Thymus (tissue), 11 donors: ENCODE measurements at regions not wholly inside any gene's neighbourhood (a gene's known extent, or its start where the extent isn't known, plus 50 kb on each side); places are given as distances from the start of the nearest gene placed in this dataset.

Experiments used
- DNase-seq, 9 donors: peaks; one replicate each; pipeline ENCODE4 v3.0.0-alpha.2; 2013; ENCODE audit warnings: low spot score in 9 of 9, low read depth in 6 of 9, missing footprints in 1 of 9
- H3K27ac ChIP-seq, 2 donors: one replicate each; pipeline ENCODE4 v1.5.1; 2013; ENCODE audit warnings: control low read depth in 1 of 2, low read depth in 1 of 2, low read length in 1 of 2, mild to moderate bottlenecking in 1 of 2, moderate library complexity in 1 of 2
- H3K27me3 ChIP-seq, 2 donors: one replicate each; pipeline ENCODE4 v1.5.1; 2013; ENCODE audit warnings: low read length in 1 of 2; ENCODE audit not compliant: control insufficient read depth in 2 of 2, insufficient read depth in 1 of 2
- H3K36me3 ChIP-seq, 2 donors: one replicate each; pipeline ENCODE4 v1.5.1; 2013; ENCODE audit warnings: low read length in 1 of 2, mild to moderate bottlenecking in 1 of 2, moderate library complexity in 1 of 2; ENCODE audit not compliant: control insufficient read depth in 2 of 2, insufficient read depth in 2 of 2
- H3K4me1 ChIP-seq, 2 donors: one replicate each; pipeline ENCODE4 v1.5.1; 2013; ENCODE audit warnings: low read length in 2 of 2; ENCODE audit not compliant: control insufficient read depth in 2 of 2, insufficient read depth in 2 of 2
- H3K4me3 ChIP-seq, 2 donors: one replicate each; pipeline ENCODE4 v1.5.1; 2013; ENCODE audit warnings: low read length in 2 of 2, control low read depth in 1 of 2, mild to moderate bottlenecking in 1 of 2
- H3K9me3 ChIP-seq, 2 donors: one replicate each; pipeline ENCODE4 v1.5.1; 2013; ENCODE audit warnings: low read length in 1 of 2, mild to moderate bottlenecking in 1 of 2; ENCODE audit not compliant: control insufficient read depth in 2 of 2, insufficient read depth in 1 of 2
- WGBS: extraction: QIAGEN DNeasy Blood & Tissue Kit; methylation state at CpG from one replicate; pipeline ENCODE4 v1.1.7; 2013; 5-methylcytosine and 5-hydroxymethylcytosine counted together
- donor health status: healthy.

DNA sequence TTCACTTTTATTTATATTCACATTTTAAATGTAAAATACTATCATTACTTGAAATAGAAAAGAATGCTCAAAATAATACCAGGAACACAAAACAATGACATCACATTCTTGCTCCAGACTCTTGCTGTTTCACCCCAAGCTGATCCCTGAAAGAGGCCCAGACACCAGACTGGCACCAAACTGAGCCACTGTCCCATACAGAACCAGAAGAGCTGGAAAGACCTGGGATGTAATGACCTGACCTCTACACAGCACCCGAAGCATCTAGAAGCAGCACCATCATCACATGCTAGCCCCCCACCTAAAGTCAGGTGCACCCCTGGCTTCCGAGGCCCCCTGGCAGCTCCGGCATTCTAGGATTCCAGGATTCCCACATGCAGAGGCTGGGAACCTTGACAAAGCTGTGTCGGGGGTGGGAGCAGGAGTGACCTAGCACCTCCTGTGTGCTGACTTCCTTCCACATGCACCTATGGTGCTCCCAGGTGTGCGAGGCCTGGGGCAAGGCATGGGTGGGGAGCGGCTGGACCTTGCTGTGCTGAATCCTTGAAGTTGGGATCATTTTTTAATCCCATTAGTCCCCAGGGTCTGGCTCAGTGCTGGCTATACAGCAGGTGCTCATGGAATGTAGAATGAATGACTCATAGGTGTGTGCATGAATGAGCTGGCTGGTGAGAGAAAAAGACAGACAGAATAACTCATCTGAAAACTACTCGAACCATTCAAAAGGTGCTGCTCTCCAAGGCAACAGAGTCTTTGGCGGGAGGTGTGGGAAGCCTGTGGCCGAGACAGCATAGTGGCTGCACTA lies 144.7 kb upstream of the IQSEC1 start:
- Histone ChIP-seq H3K27me3 (no peaks in the 10 kb centered on the region), H3K4me1 (no peaks in the 10 kb centered on the region), H3K4me3 (no peak overlapping the region), H3K36me3 (no peaks in the 10 kb centered on the region), H3K27ac (no peak overlapping the region), H3K9me3 (no peaks in the 10 kb centered on the region)
- WGBS = 97% methylated on average over 9 of the region's 9 CpGs
- no peak for DNase-seq

DNA sequence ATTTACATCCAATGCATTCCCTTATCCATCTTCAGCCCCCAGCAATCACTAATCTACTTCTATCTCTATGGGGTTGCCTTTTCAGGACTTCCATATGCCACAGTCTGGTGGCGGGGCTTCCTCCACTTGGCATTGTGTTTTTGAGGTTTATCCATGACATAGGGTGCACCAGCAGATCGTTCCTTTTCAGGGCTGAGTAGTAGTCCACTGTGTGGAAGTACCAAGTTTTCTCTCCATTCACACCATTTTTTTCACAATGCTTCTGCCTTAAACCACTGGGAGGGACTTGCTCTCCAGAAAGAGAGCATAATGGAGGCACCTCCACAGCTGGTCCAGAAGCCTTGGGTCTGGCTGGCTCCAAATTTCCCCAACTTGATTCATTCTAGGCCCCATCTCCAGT lies 144.0 kb upstream of the IQSEC1 start:
- Histone ChIP-seq H3K9me3 (no peaks in the 10 kb centered on the region), H3K4me3 (no peak overlapping the region), H3K36me3 (no peaks in the 10 kb centered on the region), H3K4me1 (no peaks in the 10 kb centered on the region), H3K27ac (no peak overlapping the region), H3K27me3 (no peaks in the 10 kb centered on the region)
- DNase-seq = no peak
- WGBS = 98% methylated on average over 2 of the region's 2 CpGs

DNA sequence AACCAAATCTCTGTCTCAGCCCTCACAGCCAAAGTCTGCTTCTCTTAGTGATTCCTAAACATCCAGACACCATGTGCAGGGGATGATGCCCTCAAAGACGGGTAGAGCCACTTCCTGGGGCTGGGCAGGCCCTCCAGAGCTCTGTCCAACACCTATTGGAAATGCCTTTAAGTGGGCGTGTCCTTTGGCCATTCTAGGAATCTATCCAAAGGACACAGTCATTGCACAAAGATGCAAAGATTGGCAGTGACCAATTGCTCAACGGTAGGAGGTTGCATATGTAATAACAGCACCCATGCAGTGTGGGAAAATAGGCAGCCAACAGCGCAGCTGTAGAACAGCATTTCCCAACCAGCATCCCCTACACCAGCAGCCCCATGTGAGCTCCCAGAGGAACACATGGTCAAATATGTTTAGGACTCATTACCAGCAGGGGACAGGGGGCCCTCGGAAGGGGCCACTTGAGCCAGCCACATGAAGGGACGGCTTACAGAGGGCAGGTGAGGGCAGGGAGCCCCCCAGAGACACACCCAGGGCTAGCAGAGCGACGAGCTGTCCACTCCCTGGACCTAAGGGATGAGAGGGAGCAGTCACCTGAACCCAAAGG lies 142.8 kb upstream of the IQSEC1 start:
- DNase-seq = no peak
- no peaks in the 10 kb centered on the region for H3K4me1 ChIP-seq
- WGBS = 91% methylated on average over 8 of the region's 8 CpGs

DNA sequence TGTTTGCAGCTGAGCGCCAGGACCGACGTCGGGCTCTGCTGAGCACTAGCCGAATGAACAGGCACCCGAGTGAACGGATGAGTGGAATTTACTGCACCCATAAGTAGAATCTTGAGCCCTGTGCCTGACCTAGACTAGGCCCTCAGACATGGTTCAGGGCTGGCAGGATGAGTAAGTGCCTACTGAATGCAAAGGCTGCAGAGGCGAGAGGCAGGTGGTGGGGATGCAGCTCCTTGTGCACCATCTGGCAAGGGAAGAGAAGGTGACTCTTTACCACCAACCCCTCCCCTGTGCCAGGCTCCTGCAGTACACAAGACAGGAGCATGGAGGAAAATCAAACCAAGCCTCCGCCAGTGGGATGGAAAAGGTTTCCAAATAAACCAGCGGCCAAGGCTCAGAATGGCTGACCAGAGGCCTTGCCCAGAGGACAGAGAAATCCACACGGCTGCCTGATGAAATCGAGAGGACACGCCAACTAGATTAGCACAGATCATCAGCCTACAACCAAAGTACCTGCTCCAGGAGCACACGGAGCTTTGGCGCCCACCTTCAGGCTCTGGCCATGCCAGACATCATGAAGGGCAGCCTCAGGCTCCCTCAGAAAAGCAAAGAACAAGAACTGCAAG lies 141.7 kb upstream of the IQSEC1 start:
- DNase-seq = no peak
- H3K4me3 ChIP-seq = no peak overlapping the region
- no peaks in the 10 kb centered on the region for H3K4me1 ChIP-seq
- no peak overlapping the region for H3K27ac ChIP-seq
- no peaks in the 10 kb centered on the region for H3K27me3 ChIP-seq
- H3K9me3 ChIP-seq = no peaks in the 10 kb centered on the region
- 97% methylated on average over 15 of the region's 15 CpGs for WGBS
- H3K36me3 ChIP-seq = no peaks in the 10 kb centered on the region

More for the DNA sequence above, 142.8 kb upstream of the IQSEC1 start:
- Histone ChIP-seq H3K36me3 (no peaks in the 10 kb centered on the region), H3K27ac (no peak overlapping the region), H3K9me3 (no peaks in the 10 kb centered on the region), H3K4me3 (no peak overlapping the region), H3K27me3 (no peaks in the 10 kb centered on the region)

DNA sequence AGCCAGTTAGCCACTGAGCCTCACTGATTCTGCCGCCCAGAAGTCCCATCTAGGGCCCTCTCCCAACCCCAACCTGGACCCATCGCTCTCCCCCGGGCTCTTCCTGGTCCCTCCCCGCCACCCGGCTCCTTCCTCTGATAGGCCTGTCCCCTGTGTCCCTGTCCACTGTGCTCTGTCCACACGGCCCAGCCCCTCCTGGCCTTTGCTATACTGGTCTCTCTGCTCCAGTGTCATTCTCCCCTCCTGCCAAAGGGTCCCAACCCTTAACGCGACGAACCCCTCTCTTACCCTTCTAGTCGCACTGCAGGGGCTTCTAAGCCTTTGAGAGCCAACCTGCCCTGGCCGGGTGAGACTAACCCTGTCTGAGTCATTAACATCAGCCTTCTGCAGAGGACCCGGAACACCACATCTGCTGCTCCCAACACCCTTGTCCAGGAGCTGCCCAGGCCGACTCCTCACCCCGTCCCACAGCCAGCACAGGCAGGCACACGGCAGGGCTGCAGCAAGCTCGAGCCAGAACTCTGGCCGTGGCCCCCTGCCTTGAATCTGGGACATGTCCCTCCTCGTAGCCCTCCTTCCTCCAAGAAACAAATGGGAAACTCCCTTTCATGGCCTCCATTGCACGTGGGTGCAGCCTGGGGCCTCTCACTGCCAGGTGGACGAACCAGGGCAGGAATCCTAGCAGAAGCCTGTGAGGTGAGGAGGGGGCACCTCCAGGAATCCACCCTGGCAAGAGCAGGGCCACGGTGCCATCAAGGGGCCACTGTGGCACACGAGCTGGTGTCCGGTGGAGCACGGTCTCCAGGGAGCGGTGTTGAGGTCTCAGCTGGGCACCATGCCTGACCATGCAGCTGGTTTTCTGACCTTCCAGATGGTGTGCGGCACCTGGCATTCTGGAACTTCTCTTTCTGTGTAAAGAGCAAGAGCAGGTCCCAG lies 140.9 kb upstream of the IQSEC1 start:
- Histone ChIP-seq H3K4me3 (no peak overlapping the region), H3K4me1 (no peaks in the 10 kb centered on the region), H3K9me3 (no peaks in the 10 kb centered on the region), H3K36me3 (no peaks in the 10 kb centered on the region), H3K27me3 (no peaks in the 10 kb centered on the region), H3K27ac (no peak overlapping the region)
- no peak for DNase-seq
- 97% methylated on average over 26 of the region's 26 CpGs for WGBS

DNA sequence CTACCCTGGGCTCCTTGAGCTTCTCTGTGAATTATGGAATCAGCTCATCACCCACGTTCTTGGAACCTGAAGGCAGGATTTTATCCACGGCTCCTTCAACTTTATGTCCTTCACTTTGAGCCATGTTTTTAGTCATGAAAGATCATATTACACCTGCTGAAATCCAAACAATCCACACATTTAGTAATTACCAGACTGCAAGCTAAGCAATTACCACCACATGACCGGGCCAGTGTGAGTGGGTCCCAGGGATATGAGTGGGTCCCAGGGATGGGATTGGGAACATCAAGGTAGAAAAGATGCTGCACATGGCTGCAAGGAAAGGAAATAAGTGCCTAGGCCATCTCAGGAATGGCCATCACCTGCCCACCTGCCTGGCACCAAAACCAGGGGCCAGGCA lies 140.3 kb upstream of the IQSEC1 start:
- Histone ChIP-seq H3K27ac (no peak overlapping the region), H3K4me1 (no peaks in the 10 kb centered on the region), H3K9me3 (no peaks in the 10 kb centered on the region), H3K4me3 (no peak overlapping the region), H3K27me3 (peaks cover 0 to 2% of the 10 kb centered on the region in 2 donors), H3K36me3 (no peaks in the 10 kb centered on the region)
- DNase-seq = no peak
- WGBS = 93% methylated on average over 3 of the region's 3 CpGs

DNA sequence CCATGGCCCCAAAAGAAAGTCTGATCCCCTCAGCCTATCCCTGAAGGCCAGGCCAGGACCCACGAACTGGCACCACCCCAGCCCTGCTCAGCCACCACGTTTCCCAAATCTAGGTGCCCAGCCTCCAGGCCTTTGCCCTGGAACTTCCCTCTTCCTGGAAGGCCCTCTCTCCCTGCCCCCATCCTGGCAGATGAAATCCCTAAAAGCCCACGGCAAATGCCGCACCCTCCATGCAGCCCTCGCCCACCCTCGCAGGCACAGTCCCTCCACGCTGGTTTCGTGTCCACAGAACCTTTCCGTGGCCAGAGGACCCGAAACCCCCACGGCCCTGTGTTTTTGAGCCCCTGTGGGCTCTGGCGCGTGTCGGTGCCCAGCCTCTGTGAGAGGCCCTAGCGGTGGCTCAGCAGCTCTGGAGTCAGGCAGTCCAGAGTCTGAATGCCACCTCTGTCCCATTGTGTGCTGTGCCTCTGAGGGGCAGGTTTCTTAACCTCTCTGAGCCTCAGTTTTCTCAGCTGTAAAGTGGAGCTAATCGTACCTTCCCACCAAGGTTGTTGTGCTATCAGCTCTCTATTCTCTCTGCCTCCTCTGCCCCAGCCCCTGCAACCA lies 138.5 kb upstream of the IQSEC1 start:
- H3K36me3 ChIP-seq = no peaks in the 10 kb centered on the region
- H3K9me3 ChIP-seq = no peaks in the 10 kb centered on the region
- WGBS = 93% methylated on average over 16 of the region's 16 CpGs

DNA sequence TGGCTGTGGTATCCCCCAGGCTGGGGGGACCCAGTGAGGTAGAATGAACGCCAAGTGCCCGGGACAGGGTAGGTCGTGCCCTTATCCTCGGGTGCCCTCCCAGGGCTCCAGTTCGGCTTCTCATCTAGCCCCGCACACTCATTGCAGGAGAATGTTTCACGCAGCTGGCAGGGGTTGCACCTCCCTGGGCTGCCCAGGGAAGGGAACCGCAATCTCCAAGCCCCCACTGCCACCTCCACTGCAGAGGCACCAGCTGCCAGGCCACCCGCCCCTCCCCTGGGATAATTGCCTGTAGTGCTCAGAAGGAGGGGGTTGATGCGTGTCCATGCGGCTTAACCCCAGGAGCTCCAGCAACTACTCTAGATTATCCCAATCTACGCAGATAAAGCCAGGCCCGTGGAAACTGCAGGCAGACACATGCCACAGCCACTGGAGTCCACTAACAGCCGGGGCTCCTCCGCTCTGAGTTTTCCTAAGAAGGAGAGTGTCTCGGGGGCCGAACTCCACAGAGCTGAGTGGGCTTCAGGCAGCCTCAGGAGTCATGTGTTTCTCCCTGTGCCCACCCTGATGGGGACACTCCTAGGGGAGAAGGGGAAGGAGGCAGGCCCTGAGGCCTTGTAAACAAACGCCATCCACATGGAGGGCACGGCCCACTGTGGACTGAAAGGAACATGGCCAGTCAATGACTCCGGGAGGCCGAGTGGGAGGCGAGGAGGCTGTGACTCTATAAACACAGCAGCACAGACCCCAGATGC lies 137.2 kb upstream of the IQSEC1 start:
- no peaks in the 10 kb centered on the region for H3K4me1 ChIP-seq
- 95% methylated on average over 22 of the region's 22 CpGs for WGBS
- H3K27me3 ChIP-seq = peaks cover 0 to 8% of the 10 kb centered on the region in 2 donors
- no peak for DNase-seq
- no peaks in the 10 kb centered on the region for H3K9me3 ChIP-seq
- no peak overlapping the region for H3K4me3 ChIP-seq
- no peak overlapping the region for H3K27ac ChIP-seq
- H3K36me3 ChIP-seq = no peaks in the 10 kb centered on the region

More for the DNA sequence above, 138.5 kb upstream of the IQSEC1 start:
- peaks cover 0 to 5% of the 10 kb centered on the region in 2 donors for H3K27me3 ChIP-seq
- H3K4me1 ChIP-seq = no peaks in the 10 kb centered on the region
- no peak overlapping the region for H3K27ac ChIP-seq
- H3K4me3 ChIP-seq = no peak overlapping the region
- no peak for DNase-seq
